Upper lobe of left lung (tissue), 6 donors: ENCODE measurements at regions not wholly inside any gene's neighbourhood (a gene's known extent, or its start where the extent isn't known, plus 50 kb on each side); places are given as distances from the start of the nearest gene placed in this dataset.
"Not testable (repeated sequence)": the region's sequence is repeated elsewhere in the genome, so short reads cannot be mapped to it uniquely, and the experiment has no call there.

ENCODE experiments used
- ATAC-seq, 2 donors: fragments of 200-7000 bp; cut with Tn5 transposase; one replicate each; pipeline ENCODE4 v1.9.1; 2022; ENCODE audit warnings: mild to moderate bottlenecking in 2 of 2, moderate library complexity in 2 of 2; ENCODE audit not compliant: low FRiP score in 2 of 2
- DNase-seq, 2 donors: peaks; one replicate each; pipeline ENCODE4 v3.0.0-alpha.2; 2019 to 2020
- H3K27ac ChIP-seq, 4 donors: fragments of 200-600 bp; sonication (generic); one replicate each; pipeline ENCODE4 v1.5.1; 2016 to 2019
- H3K27me3 ChIP-seq, 4 donors: fragments of 200-600 bp; sonication (generic); one replicate each; pipeline ENCODE4 v1.5.1; 2017 to 2019
- H3K36me3 ChIP-seq, 4 donors: fragments of 200-600 bp; sonication (generic); one replicate each; pipeline ENCODE4 v1.5.1; 2016 to 2019
- H3K4me1 ChIP-seq, 4 donors: fragments of 200-600 bp; sonication (generic); one replicate each; pipeline ENCODE4 v1.5.1; 2018 to 2019
- H3K4me3 ChIP-seq, 4 donors: fragments of 200-600 bp; sonication (generic); one replicate each; pipeline ENCODE4 v1.5.1; 2017 to 2019; ENCODE audit warnings: mild to moderate bottlenecking in 2 of 4, moderate library complexity in 1 of 4
- H3K9me3 ChIP-seq, 4 donors: fragments of 200-600 bp; sonication (generic); one replicate each; pipeline ENCODE4 v1.5.1; 2018 to 2019
- WGBS, 2 donors: methylation state at CpG; one replicate each; pipeline ENCODE4 v1.1.5; 2017 to 2018; 5-methylcytosine and 5-hydroxymethylcytosine counted together
- donor health status: DM: no; HTN: no; CAD: no; lungs with moderate emphysema.
- donor health status: DM: no; HTN: yes; CAD: no; lungs with severe emphysema.

DNA sequence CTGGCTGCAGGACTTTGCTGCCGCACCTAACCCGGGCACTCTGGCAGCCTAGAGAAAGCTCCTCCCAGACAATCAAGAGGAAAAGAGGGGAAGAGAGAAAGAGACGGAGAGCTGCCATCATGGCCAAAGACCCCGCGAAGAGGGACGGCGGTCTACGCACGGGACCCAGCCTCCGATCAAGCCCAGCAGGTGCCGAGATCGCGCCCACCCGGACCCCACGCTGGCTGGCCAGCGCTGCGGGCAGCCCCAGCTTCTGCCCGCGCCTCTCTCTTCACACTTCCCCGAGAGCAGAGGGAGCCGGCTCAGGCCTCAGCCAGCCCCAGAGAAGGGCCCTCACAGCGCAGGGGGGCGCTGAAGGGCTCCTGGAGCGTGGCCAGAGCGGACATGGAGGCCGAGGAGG, 413.5 kb upstream of the POTED start:
- H3K9me3 ChIP-seq, H3K4me1 ChIP-seq, H3K36me3 ChIP-seq, H3K27me3 ChIP-seq, H3K27ac ChIP-seq, H3K4me3 ChIP-seq: not testable (repeated sequence)
- 90 to 91% methylated on average over 14 to 18 of the region's 26 CpGs for WGBS, 2 donors
- DNase-seq = peak in 1 of 2 donors; percentile 63
- peak in 1 of 2 donors; percentile 28 for ATAC-seq

DNA sequence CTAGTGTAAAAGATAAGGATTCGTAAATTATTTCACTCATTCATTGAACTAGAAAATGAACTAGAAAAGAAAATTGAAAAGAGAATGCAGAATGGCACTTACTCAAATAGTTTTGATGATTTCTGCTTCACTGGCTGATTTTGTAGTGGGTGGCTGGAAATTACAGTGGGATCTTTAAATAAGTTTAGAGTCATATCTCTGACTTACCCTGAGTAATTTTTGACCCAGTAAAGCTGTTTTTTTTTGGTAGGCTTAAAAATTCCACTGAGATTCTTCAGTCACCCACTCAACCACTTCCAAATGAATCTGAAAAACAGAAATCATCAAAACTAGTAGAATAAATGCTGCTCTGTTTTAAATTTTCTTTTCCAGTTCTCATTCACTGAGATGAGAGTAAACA, 404.2 kb upstream of the POTED start:
- not testable (repeated sequence) for H3K4me1 ChIP-seq, H3K9me3 ChIP-seq, DNase-seq, H3K4me3 ChIP-seq, H3K27me3 ChIP-seq, H3K27ac ChIP-seq, ATAC-seq, H3K36me3 ChIP-seq
- no CpG with 5 or more reads among the region's 1 CpG for WGBS, 2 donors
